ENCODE measurements at regions not wholly inside any gene's neighbourhood (a gene's known extent, or its start where the extent isn't known, plus 50 kb on each side); places are given as distances from the start of the nearest gene placed in this dataset.
"Not testable (repeated sequence)": the region's sequence is repeated elsewhere in the genome, so short reads cannot be mapped to it uniquely, and the experiment has no call there.

DNA sequence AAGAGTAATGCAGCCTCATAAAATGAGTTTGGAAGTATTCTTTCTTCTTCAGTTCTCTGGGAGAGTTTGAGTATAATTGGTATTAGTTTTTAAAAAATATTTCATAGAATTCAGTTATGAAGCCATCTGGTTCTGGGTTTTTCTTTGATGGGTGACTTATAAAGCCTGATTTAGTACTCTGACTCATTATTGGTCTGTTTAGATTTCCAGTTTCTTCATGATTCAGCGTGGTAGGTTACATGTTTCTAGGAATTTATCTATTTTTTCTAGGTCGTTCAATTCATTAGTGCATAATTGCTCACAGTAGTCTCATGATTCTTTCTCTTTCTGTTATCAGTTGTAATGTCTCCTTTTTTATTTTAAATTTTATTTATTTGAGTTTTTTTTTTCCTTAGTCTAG lies 111.2 kb downstream of the CEP44 start:
- FAIRE-seq (no peak), DNase-seq (no peak)
- no peak overlapping the region for H3K27ac ChIP-seq (ENCODE audit: low read depth in 1 of 3, low read length in 2 of 3)
- H3K36me3 ChIP-seq (ENCODE audit: control insufficient read depth in 3 of 3, insufficient read depth in 2 of 3, low read depth in 1 of 3, low read length in 3 of 3), result no peaks in the 10 kb centered on the region
- no peak overlapping the region for H3K4me3 ChIP-seq (ENCODE audit: low read depth in 1 of 3, low read length in 3 of 3)
- 43 to 63% (median 51%) methylated on average over 2 of the region's 2 CpGs for WGBS, 3 donors
- H3K27me3 ChIP-seq (ENCODE audit: control insufficient read depth in 3 of 3, insufficient read depth in 3 of 3, low read length in 3 of 3), result no peaks in the 10 kb centered on the region
- H3K4me1 ChIP-seq (ENCODE audit: control insufficient read depth in 3 of 3, insufficient read depth in 2 of 3, low read depth in 1 of 3, low read length in 2 of 3), result no peaks in the 10 kb centered on the region
- H3K9me3 ChIP-seq (ENCODE audit: control insufficient read depth in 2 of 2, insufficient read depth in 1 of 2, low read depth in 1 of 2, low read length in 1 of 2), result no peaks in the 10 kb centered on the region

- H3K27me3 ChIP-seq (ENCODE audit: control insufficient read depth in 3 of 3, insufficient read depth in 3 of 3, low read length in 3 of 3), result no peaks in the 10 kb centered on the region
- no peaks in the 10 kb centered on the region for H3K9me3 ChIP-seq (ENCODE audit: control insufficient read depth in 2 of 2, insufficient read depth in 1 of 2, low read depth in 1 of 2, low read length in 1 of 2)
- no peaks in the 10 kb centered on the region for H3K36me3 ChIP-seq (ENCODE audit: control insufficient read depth in 3 of 3, insufficient read depth in 2 of 3, low read depth in 1 of 3, low read length in 3 of 3)
- H3K4me1 ChIP-seq (ENCODE audit: control insufficient read depth in 3 of 3, insufficient read depth in 2 of 3, low read depth in 1 of 3, low read length in 2 of 3), result no peaks in the 10 kb centered on the region
- DNase-seq (peak in 1 of 2 donors; percentile 56), FAIRE-seq (no peak)
- WGBS, 3 donors, result 27 to 60% (median 44%) methylated on average over 1 of the region's 1 CpG
- H3K27ac ChIP-seq (ENCODE audit: low read depth in 1 of 3, low read length in 2 of 3), result no peak overlapping the region
- H3K4me3 ChIP-seq (ENCODE audit: low read depth in 1 of 3, low read length in 3 of 3), result no peak overlapping the region
Observed at GRCh38 chr4:174389439-174389838, 105.7 kb downstream of the CEP44 start.

DNA sequence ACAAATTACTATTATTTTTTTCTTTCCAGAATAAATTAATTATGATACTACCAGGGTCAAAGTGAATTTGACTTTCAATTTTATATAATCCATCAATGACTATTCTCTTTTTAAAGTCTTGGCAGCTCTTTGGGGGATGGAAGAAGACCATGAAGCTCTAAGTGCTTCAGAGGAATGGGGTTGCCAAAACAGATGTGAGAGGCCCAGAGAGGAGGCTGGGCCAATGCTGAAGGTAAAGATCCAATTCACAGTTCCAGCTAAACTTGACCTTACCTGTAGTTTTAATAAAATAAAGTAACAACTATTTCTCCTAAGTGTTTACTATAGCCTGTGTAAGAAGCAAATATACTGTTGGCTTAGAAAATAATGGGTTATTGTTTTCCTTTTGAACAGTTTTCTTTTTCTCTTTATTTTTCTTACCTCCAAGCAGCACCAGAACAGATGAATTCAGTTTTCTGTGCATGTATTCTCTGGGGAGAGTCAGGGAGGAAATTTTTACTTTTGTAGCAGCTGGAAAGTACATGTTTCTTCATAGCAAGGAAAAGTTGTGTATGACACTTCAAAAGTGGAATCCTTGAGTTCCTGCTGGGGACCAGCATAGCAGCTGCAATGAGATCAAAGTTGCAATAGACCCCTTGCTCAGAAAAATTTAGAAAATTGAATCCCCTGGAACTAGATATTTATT lies 104.9 kb downstream of the CEP44 start:
- H3K4me3 ChIP-seq (ENCODE audit: low read depth in 1 of 3, low read length in 3 of 3), result no peak overlapping the region
- H3K36me3 ChIP-seq (ENCODE audit: control insufficient read depth in 3 of 3, insufficient read depth in 2 of 3, low read depth in 1 of 3, low read length in 3 of 3), result no peaks in the 10 kb centered on the region
- no peaks in the 10 kb centered on the region for H3K9me3 ChIP-seq (ENCODE audit: control insufficient read depth in 2 of 2, insufficient read depth in 1 of 2, low read depth in 1 of 2, low read length in 1 of 2)
- peaks cover 0 to 5% (median 0%) of the 10 kb centered on the region in 3 donors for H3K4me1 ChIP-seq (ENCODE audit: control insufficient read depth in 3 of 3, insufficient read depth in 2 of 3, low read depth in 1 of 3, low read length in 2 of 3)
- FAIRE-seq (no peak), DNase-seq (no peak)
- H3K27ac ChIP-seq (ENCODE audit: low read depth in 1 of 3, low read length in 2 of 3), result no peak overlapping the region
- H3K27me3 ChIP-seq (ENCODE audit: control insufficient read depth in 3 of 3, insufficient read depth in 3 of 3, low read length in 3 of 3), result no peaks in the 10 kb centered on the region

- peaks cover 0 to 9% (median 0%) of the 10 kb centered on the region in 3 donors for H3K4me1 ChIP-seq (ENCODE audit: control insufficient read depth in 3 of 3, insufficient read depth in 2 of 3, low read depth in 1 of 3, low read length in 2 of 3)
- H3K4me3 ChIP-seq (ENCODE audit: low read depth in 1 of 3, low read length in 3 of 3), result no peak overlapping the region
- no peaks in the 10 kb centered on the region for H3K36me3 ChIP-seq (ENCODE audit: control insufficient read depth in 3 of 3, insufficient read depth in 2 of 3, low read depth in 1 of 3, low read length in 3 of 3)
- FAIRE-seq, result peak; percentile 83
- H3K27me3 ChIP-seq (ENCODE audit: control insufficient read depth in 3 of 3, insufficient read depth in 3 of 3, low read length in 3 of 3), result no peaks in the 10 kb centered on the region
- 76 to 87% (median 82%) methylated on average over 3 of the region's 3 CpGs for WGBS, 3 donors
- no peaks in the 10 kb centered on the region for H3K9me3 ChIP-seq (ENCODE audit: control insufficient read depth in 2 of 2, insufficient read depth in 1 of 2, low read depth in 1 of 2, low read length in 1 of 2)
- DNase-seq, result no peak
- no peak overlapping the region for H3K27ac ChIP-seq (ENCODE audit: low read depth in 1 of 3, low read length in 2 of 3)
Observed at GRCh38 chr4:174387721-174388120, 104.0 kb downstream of the CEP44 start.

GRCh38 chr4:174387143-174387542 lies 103.4 kb downstream of the CEP44 start:
- Histone ChIP-seq H3K4me1 (ENCODE audit: control insufficient read depth in 3 of 3, insufficient read depth in 2 of 3, low read depth in 1 of 3, low read length in 2 of 3) (peaks cover 0 to 11% (median 0%) of the 10 kb centered on the region in 3 donors), H3K27me3 (ENCODE audit: control insufficient read depth in 3 of 3, insufficient read depth in 3 of 3, low read length in 3 of 3) (no peaks in the 10 kb centered on the region), H3K9me3 (ENCODE audit: control insufficient read depth in 2 of 2, insufficient read depth in 1 of 2, low read depth in 1 of 2, low read length in 1 of 2) (no peaks in the 10 kb centered on the region), H3K4me3 (ENCODE audit: low read depth in 1 of 3, low read length in 3 of 3) (no peak overlapping the region), H3K36me3 (ENCODE audit: control insufficient read depth in 3 of 3, insufficient read depth in 2 of 3, low read depth in 1 of 3, low read length in 3 of 3) (no peaks in the 10 kb centered on the region), H3K27ac (ENCODE audit: low read depth in 1 of 3, low read length in 2 of 3) (no peak overlapping the region)
- no peak for FAIRE-seq
- 53 to 69% (median 66%) methylated on average over 2 of the region's 2 CpGs for WGBS, 3 donors
- DNase-seq, result no peak

- 37 to 64% (median 62%) methylated on average over 6 of the region's 6 CpGs for WGBS, 3 donors
- no peak for FAIRE-seq
- Histone ChIP-seq H3K27me3 (ENCODE audit: control insufficient read depth in 3 of 3, insufficient read depth in 3 of 3, low read length in 3 of 3) (no peaks in the 10 kb centered on the region), H3K4me1 (ENCODE audit: control insufficient read depth in 3 of 3, insufficient read depth in 2 of 3, low read depth in 1 of 3, low read length in 2 of 3) (peaks cover 0 to 11% (median 0%) of the 10 kb centered on the region in 3 donors), H3K36me3 (ENCODE audit: control insufficient read depth in 3 of 3, insufficient read depth in 2 of 3, low read depth in 1 of 3, low read length in 3 of 3) (no peaks in the 10 kb centered on the region), H3K27ac (ENCODE audit: low read depth in 1 of 3, low read length in 2 of 3) (peak overlapping the region in 1 of 3 donors; percentile 68), H3K4me3 (ENCODE audit: low read depth in 1 of 3, low read length in 3 of 3) (no peak overlapping the region), H3K9me3 (ENCODE audit: control insufficient read depth in 2 of 2, insufficient read depth in 1 of 2, low read depth in 1 of 2, low read length in 1 of 2) (no peaks in the 10 kb centered on the region)
- DNase-seq, result peak in 1 of 2 donors; percentile 26
Observed at GRCh38 chr4:174383783-174384182, 100.1 kb downstream of the CEP44 start.

DNA sequence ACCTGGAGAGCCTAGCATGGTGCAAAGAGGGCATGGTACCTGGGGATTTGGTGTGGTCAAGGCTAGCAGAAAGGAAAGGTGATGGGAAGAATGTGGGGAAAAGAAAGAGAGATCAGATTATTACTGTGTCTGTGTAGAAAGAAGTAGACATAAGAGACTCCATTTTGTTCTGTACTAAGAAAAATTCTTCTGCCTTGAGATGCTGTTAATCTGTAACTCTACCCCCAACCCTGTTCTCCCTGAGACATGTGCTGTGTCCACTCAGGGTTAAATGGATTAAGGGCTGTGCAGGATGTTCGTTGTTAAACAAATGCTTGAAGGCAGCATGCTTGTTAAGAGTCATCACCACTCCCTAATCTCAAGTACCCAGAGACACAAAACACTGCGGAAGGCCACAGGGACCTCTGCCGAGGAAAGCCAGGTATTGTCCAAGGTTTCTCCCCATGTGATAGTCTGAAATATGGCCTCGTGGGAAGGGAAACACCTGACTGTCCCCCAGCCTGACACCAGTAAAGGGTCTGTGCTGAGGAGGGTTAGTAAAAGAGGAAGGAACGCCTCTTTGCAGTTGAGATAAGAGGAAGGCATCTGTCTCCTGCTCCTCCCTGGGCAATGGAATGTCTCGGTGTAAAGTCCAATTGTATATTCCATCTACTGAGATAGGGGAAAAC lies 99.4 kb downstream of the CEP44 start:
- H3K27ac ChIP-seq (ENCODE audit: low read depth in 1 of 3, low read length in 2 of 3), result peak overlapping the region in 1 of 3 donors; percentile 76
- DNase-seq, result peak; percentile 62 to 74
- WGBS, 3 donors, result 10 to 28% (median 24%) methylated on average over 6 of the region's 6 CpGs

More for the DNA sequence above, 99.4 kb downstream of the CEP44 start:
- not testable (repeated sequence) for FAIRE-seq; H3K4me3 ChIP-seq (ENCODE audit: low read depth in 1 of 3, low read length in 3 of 3); H3K27me3 ChIP-seq (ENCODE audit: control insufficient read depth in 3 of 3, insufficient read depth in 3 of 3, low read length in 3 of 3); H3K9me3 ChIP-seq (ENCODE audit: control insufficient read depth in 2 of 2, insufficient read depth in 1 of 2, low read depth in 1 of 2, low read length in 1 of 2); H3K36me3 ChIP-seq (ENCODE audit: control insufficient read depth in 3 of 3, insufficient read depth in 2 of 3, low read depth in 1 of 3, low read length in 3 of 3)
- peaks cover 0 to 11% (median 0%) of the 10 kb centered on the region in 3 donors for H3K4me1 ChIP-seq (ENCODE audit: control insufficient read depth in 3 of 3, insufficient read depth in 2 of 3, low read depth in 1 of 3, low read length in 2 of 3)

Data from small intestine (tissue), 7 donors.